ENCODE measurements at regions not wholly inside any gene's neighbourhood (a gene's known extent, or its start where the extent isn't known, plus 50 kb on each side); places are given as distances from the start of the nearest gene placed in this dataset.

DNA sequence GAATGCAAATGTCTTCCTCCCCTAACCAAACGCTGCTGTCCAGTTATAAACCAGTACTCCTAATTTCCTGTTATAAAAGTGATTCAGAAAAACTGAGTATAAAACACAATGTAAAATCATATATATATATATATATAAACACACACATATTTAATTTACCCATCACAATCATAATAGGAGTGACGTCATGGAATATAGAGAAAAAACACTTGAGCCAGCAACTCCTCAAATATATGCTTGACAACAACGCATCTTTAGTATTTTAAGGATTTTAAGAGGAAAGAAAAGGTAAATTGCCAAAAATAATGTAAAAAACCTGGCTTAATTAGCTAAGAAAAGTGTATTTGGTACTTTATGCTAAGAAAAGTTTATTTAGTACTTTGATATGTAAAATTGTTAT lies 2701.7 kb downstream of the PCDH7 start:
- Histone ChIP-seq H3K27ac (ENCODE audit: low read depth in 1 of 2, low read length in 2 of 2) (no peak overlapping the region), H3K9ac (ENCODE audit: insufficient read depth, low read length, poor library complexity, severe bottlenecking) (no peak overlapping the region), H3K4me1 (ENCODE audit: control insufficient read depth in 1 of 2, insufficient read depth in 2 of 2, low read length in 2 of 2) (no peaks in the 10 kb centered on the region), H3K4me3 (replicated peaks in 1 of 3; ENCODE audit: low read depth in 2 of 3, low read length in 3 of 3) (no peak overlapping the region), H3K79me2 (ENCODE audit: insufficient read depth, low read length) (no peaks in the 10 kb centered on the region), H2AFZ (ENCODE audit: insufficient read depth, low read depth, low read length, poor library complexity, severe bottlenecking) (no peak overlapping the region), H3K4me2 (replicated peaks; ENCODE audit: extremely low read depth, low read length, poor library complexity, severe bottlenecking) (no peak overlapping the region), H4K20me1 (ENCODE audit: insufficient read depth, low read length) (no peaks in the 10 kb centered on the region), H3K36me3 (replicated peaks in 1 of 2; ENCODE audit: control insufficient read depth in 1 of 2, insufficient read depth in 2 of 2, low read length in 2 of 2) (no peaks in the 10 kb centered on the region), H3K27me3 (ENCODE audit: control insufficient read depth in 2 of 2, insufficient read depth in 2 of 2, low read length in 2 of 2) (no peaks in the 10 kb centered on the region), H3K9me3 (replicated peaks in 1 of 2; ENCODE audit: control insufficient read depth in 1 of 2, insufficient read depth in 1 of 2, low read length in 2 of 2) (no peaks in the 10 kb centered on the region)
- intact Hi-C loops (cut with micrococcal nuclease), result no loop called here
- DNase-seq, result no peak
- Mint-ChIP-seq H3K27me3 (ENCODE audit: low read depth in 3 of 3) (no peaks in the 10 kb centered on the region), H3K4me1 (no peaks in the 10 kb centered on the region), H3K27ac (no peak overlapping the region), H3K4me3 (no peak overlapping the region), H3K36me3 (no peaks in the 10 kb centered on the region), H3K9me3 (peaks cover 0 to 3% (median 2%) of the 10 kb centered on the region in 7 donors)
- no peak for TF ChIP-seq CTCF (IDR thresholded peaks at IDR 0.05)
- no CpG with 5 or more reads among the region's 3 CpGs for WGBS (ENCODE audit: insufficient coverage)

DNA sequence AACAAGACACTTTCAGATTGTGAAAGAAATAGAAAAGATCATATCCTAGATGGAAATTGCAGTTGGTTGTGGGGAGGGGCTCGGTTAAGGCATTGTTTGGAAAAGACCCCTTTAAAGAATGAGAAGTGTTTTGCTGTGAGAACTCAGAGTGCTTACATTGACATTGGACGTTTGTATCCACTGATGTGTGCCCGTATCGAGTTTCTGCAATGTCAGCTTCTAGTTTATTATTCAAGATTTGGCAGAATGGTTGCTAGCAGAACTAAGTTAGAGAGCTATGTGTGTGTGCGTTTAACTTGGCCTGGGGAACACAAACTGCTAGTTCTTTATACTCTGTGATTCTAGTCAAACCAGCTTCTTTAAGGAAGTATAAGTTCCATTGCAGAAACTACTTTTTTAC lies 2702.5 kb downstream of the PCDH7 start:
- Histone ChIP-seq H3K9me3 (replicated peaks in 1 of 2; ENCODE audit: control insufficient read depth in 1 of 2, insufficient read depth in 1 of 2, low read length in 2 of 2) (no peaks in the 10 kb centered on the region), H3K27me3 (ENCODE audit: control insufficient read depth in 2 of 2, insufficient read depth in 2 of 2, low read length in 2 of 2) (no peaks in the 10 kb centered on the region), H3K4me1 (ENCODE audit: control insufficient read depth in 1 of 2, insufficient read depth in 2 of 2, low read length in 2 of 2) (no peaks in the 10 kb centered on the region), H4K20me1 (ENCODE audit: insufficient read depth, low read length) (no peaks in the 10 kb centered on the region), H3K79me2 (ENCODE audit: insufficient read depth, low read length) (no peaks in the 10 kb centered on the region), H3K27ac (ENCODE audit: low read depth in 1 of 2, low read length in 2 of 2) (no peak overlapping the region), H3K36me3 (replicated peaks in 1 of 2; ENCODE audit: control insufficient read depth in 1 of 2, insufficient read depth in 2 of 2, low read length in 2 of 2) (no peaks in the 10 kb centered on the region), H3K4me3 (replicated peaks in 1 of 3; ENCODE audit: low read depth in 2 of 3, low read length in 3 of 3) (no peak overlapping the region), H3K9ac (ENCODE audit: insufficient read depth, low read length, poor library complexity, severe bottlenecking) (no peak overlapping the region), H2AFZ (ENCODE audit: insufficient read depth, low read depth, low read length, poor library complexity, severe bottlenecking) (no peak overlapping the region), H3K4me2 (replicated peaks; ENCODE audit: extremely low read depth, low read length, poor library complexity, severe bottlenecking) (no peak overlapping the region)
- Mint-ChIP-seq H3K4me1 (no peaks in the 10 kb centered on the region), H3K27ac (no peak overlapping the region), H3K27me3 (ENCODE audit: low read depth in 3 of 3) (no peaks in the 10 kb centered on the region), H3K9me3 (peaks cover 0 to 3% (median 0%) of the 10 kb centered on the region in 7 donors), H3K36me3 (no peaks in the 10 kb centered on the region), H3K4me3 (no peak overlapping the region)
- WGBS (ENCODE audit: insufficient coverage), result 82% methylated on average over 4 of the region's 5 CpGs
- intact Hi-C loops (cut with micrococcal nuclease), result no loop called here
- DNase-seq, result no peak
- TF ChIP-seq CTCF (IDR thresholded peaks at IDR 0.05), result no peak
